Activated CD4-positive, alpha-beta T cell treated with anti-CD3 and anti-CD28 coated beads for 36 hours (primary cell): ENCODE measurements at regions not wholly inside any gene's neighbourhood (a gene's known extent, or its start where the extent isn't known, plus 50 kb on each side); places are given as distances from the start of the nearest gene placed in this dataset.

Source experiments
- ATAC-seq: fragments of 200-7000 bp; cut with Tn5 transposase; one replicate; pipeline ENCODE4 v1.10.0; 2021; ENCODE audit warnings: mild to moderate bottlenecking, moderate library complexity
- CTCF ChIA-PET: fragments of 350-600 bp; sonication (Branson Sonifier 250); formaldehyde crosslinking; loops from one replicate; lab custom pipeline; 2021; ENCODE audit warnings: antibody characterized with exemption; lab: Charles Lee
- POLR2A ChIA-PET: fragments of 350-600 bp; sonication (Branson Sonifier 250); formaldehyde crosslinking; loops from one replicate; lab custom pipeline; 2021; ENCODE audit warnings: antibody characterized with exemption, inconsistent platforms; lab: Charles Lee
- DNase-seq: peaks from one replicate; pipeline ENCODE4 v3.0.0-alpha.2; 2020
- H3K27ac Mint-ChIP-seq: one replicate; pipeline ENCODE4 v1.8.0; 2021; ENCODE audit warnings: mixed read lengths
- H3K27me3 Mint-ChIP-seq: one replicate; pipeline ENCODE4 v1.8.0; 2021; ENCODE audit warnings: mixed read lengths
- H3K36me3 Mint-ChIP-seq: one replicate; pipeline ENCODE4 v1.8.0; 2021; ENCODE audit warnings: low read depth, mixed read lengths
- H3K4me1 Mint-ChIP-seq: one replicate; pipeline ENCODE4 v1.8.0; 2021; ENCODE audit warnings: mixed read lengths
- H3K4me3 Mint-ChIP-seq: one replicate; pipeline ENCODE4 v1.8.0; 2021; ENCODE audit warnings: mild to moderate bottlenecking, moderate library complexity, mixed read lengths
- H3K9me3 Mint-ChIP-seq: one replicate; pipeline ENCODE4 v1.8.0; 2021; ENCODE audit warnings: low read depth, mixed read lengths
- intact Hi-C, 2 experiments: fragments of 100-400 bp; cut with DNase I in 1 of 2; cut with micrococcal nuclease in 1 of 2; formaldehyde crosslinking; loops; one replicate each; pipeline versions ENCODE4 v1.14.2 to v1.15.1; 2022 to 2024; cut with DNase I, micrococcal nuclease

- intact Hi-C loops: no loop called here
- ATAC-seq (no peak), DNase-seq (no peak)
- Mint-ChIP-seq H3K27me3 (peaks cover 7% of the 10 kb centered on the region), H3K4me3 (no peak overlapping the region), H3K36me3 (no peaks in the 10 kb centered on the region), H3K9me3 (no peaks in the 10 kb centered on the region), H3K27ac (no peak overlapping the region), H3K4me1 (no peaks in the 10 kb centered on the region)
- ChIA-PET POLR2A (no interaction called here), CTCF (no interaction called here)
These were observed 54.2 kb downstream of the MSX1 start for GRCh38 chr4:4913628-4914027.

GRCh38 chr4:4914059-4914820, 54.8 kb downstream of the MSX1 start:
- Mint-ChIP-seq H3K4me1 (no peaks in the 10 kb centered on the region), H3K4me3 (no peak overlapping the region), H3K9me3 (no peaks in the 10 kb centered on the region), H3K27me3 (peaks cover 7% of the 10 kb centered on the region), H3K27ac (no peak overlapping the region), H3K36me3 (no peaks in the 10 kb centered on the region)
- CTCF ChIA-PET: no interaction called here
- DNase-seq: no peak
- no peak for ATAC-seq
- intact Hi-C loops: no loop called here
- POLR2A ChIA-PET: no interaction called here

GRCh38 chr4:4914965-4915845, 55.7 kb downstream of the MSX1 start:
- Mint-ChIP-seq H3K9me3 (no peaks in the 10 kb centered on the region), H3K27ac (no peak overlapping the region), H3K4me3 (no peak overlapping the region), H3K4me1 (no peaks in the 10 kb centered on the region), H3K27me3 (peaks cover 7% of the 10 kb centered on the region), H3K36me3 (no peaks in the 10 kb centered on the region)
- DNase-seq: no peak
- POLR2A ChIA-PET: no interaction called here
- ATAC-seq: no peak
- CTCF ChIA-PET: no interaction called here
- intact Hi-C loops: no loop called here

GRCh38 chr4:4918067-4918466, 58.6 kb downstream of the MSX1 start:
- POLR2A ChIA-PET: interaction anchor here (0.6 kb wide), 1 partner anchor 270 kb away, joined by 6 read pairs; no protein-coding TSS in a partner anchor
- no peak for ATAC-seq
- Mint-ChIP-seq H3K27me3 (peaks cover 6% of the 10 kb centered on the region), H3K36me3 (no peaks in the 10 kb centered on the region), H3K4me3 (no peak overlapping the region), H3K9me3 (no peaks in the 10 kb centered on the region), H3K4me1 (peaks cover 5% of the 10 kb centered on the region), H3K27ac (no peak overlapping the region)
- intact Hi-C loops: no loop called here
- CTCF ChIA-PET: no interaction called here
- DNase-seq: no peak

GRCh38 chr4:4919927-4920326, 60.5 kb downstream of the MSX1 start:
- H3K4me1 Mint-ChIP-seq: peaks cover 8% of the 10 kb centered on the region
- ATAC-seq: no peak
- ChIA-PET POLR2A (no interaction called here), CTCF (interaction anchor here (0.6 kb wide), 1 partner anchor 145 kb away, joined by 3 read pairs; no protein-coding TSS in a partner anchor)
- no peak for DNase-seq
- no peaks in the 10 kb centered on the region for H3K9me3 Mint-ChIP-seq
- H3K27ac Mint-ChIP-seq: no peak overlapping the region
- H3K27me3 Mint-ChIP-seq: peaks cover 9% of the 10 kb centered on the region
- no peaks in the 10 kb centered on the region for H3K36me3 Mint-ChIP-seq
- H3K4me3 Mint-ChIP-seq: no peak overlapping the region
- intact Hi-C loops: no loop called here

GRCh38 chr4:4921077-4921476, 61.6 kb downstream of the MSX1 start:
- Mint-ChIP-seq H3K27me3 (peaks cover 12% of the 10 kb centered on the region), H3K9me3 (no peaks in the 10 kb centered on the region), H3K4me1 (peaks cover 8% of the 10 kb centered on the region), H3K27ac (no peak overlapping the region), H3K4me3 (no peak overlapping the region), H3K36me3 (no peaks in the 10 kb centered on the region)
- CTCF ChIA-PET: no interaction called here
- no peak for ATAC-seq
- POLR2A ChIA-PET: no interaction called here
- intact Hi-C loops: no loop called here
- DNase-seq: no peak

GRCh38 chr4:4922441-4922840, 63.0 kb downstream of the MSX1 start:
- H3K4me3 Mint-ChIP-seq: no peak overlapping the region
- H3K36me3 Mint-ChIP-seq: no peaks in the 10 kb centered on the region
- ChIA-PET POLR2A (no interaction called here), CTCF (no interaction called here)
- H3K27me3 Mint-ChIP-seq: peaks cover 14% of the 10 kb centered on the region
- ATAC-seq (no peak), DNase-seq (no peak)
- intact Hi-C loops: no loop called here
- no peak overlapping the region for H3K27ac Mint-ChIP-seq
- H3K4me1 Mint-ChIP-seq: peaks cover 8% of the 10 kb centered on the region
- H3K9me3 Mint-ChIP-seq: no peaks in the 10 kb centered on the region

- peak; percentile 74 for ATAC-seq
- intact Hi-C loops: no loop called here
- H3K4me3 Mint-ChIP-seq: no peak overlapping the region
These were observed 63.7 kb downstream of the MSX1 start for GRCh38 chr4:4923201-4923600.

GRCh38 chr4:4930677-4931076, 71.2 kb downstream of the MSX1 start:
- H3K4me1 Mint-ChIP-seq: no peaks in the 10 kb centered on the region
- no peak overlapping the region for H3K27ac Mint-ChIP-seq
- intact Hi-C loops: no loop called here
- ATAC-seq: no peak
- H3K36me3 Mint-ChIP-seq: no peaks in the 10 kb centered on the region
- no peaks in the 10 kb centered on the region for H3K9me3 Mint-ChIP-seq
- H3K4me3 Mint-ChIP-seq: no peak overlapping the region
- ChIA-PET POLR2A (no interaction called here), CTCF (no interaction called here)
- no peak for DNase-seq
- H3K27me3 Mint-ChIP-seq: peaks cover 2% of the 10 kb centered on the region

More at GRCh38 chr4:4923201-4923600, 63.7 kb downstream of the MSX1 start:
- CTCF ChIA-PET: no interaction called here
- DNase-seq: peak; percentile 16
- Mint-ChIP-seq H3K27ac (no peak overlapping the region), H3K4me1 (peaks cover 8% of the 10 kb centered on the region), H3K9me3 (no peaks in the 10 kb centered on the region), H3K27me3 (peaks cover 14% of the 10 kb centered on the region), H3K36me3 (no peaks in the 10 kb centered on the region)
- POLR2A ChIA-PET: no interaction called here

GRCh38 chr4:4935974-4936373, 76.5 kb downstream of the MSX1 start:
- CTCF ChIA-PET: no interaction called here
- intact Hi-C loops: no loop called here
- no peaks in the 10 kb centered on the region for H3K4me1 Mint-ChIP-seq

GRCh38 chr4:4937926-4938325, 78.5 kb downstream of the MSX1 start:
- ChIA-PET POLR2A (no interaction called here), CTCF (no interaction called here)
- H3K4me1 Mint-ChIP-seq: no peaks in the 10 kb centered on the region
- H3K36me3 Mint-ChIP-seq: no peaks in the 10 kb centered on the region
- DNase-seq: no peak
- no peak for ATAC-seq
- peaks cover 2% of the 10 kb centered on the region for H3K27me3 Mint-ChIP-seq
- no peak overlapping the region for H3K4me3 Mint-ChIP-seq
- H3K9me3 Mint-ChIP-seq: no peaks in the 10 kb centered on the region
- intact Hi-C loops: no loop called here
- no peak overlapping the region for H3K27ac Mint-ChIP-seq

More at GRCh38 chr4:4935974-4936373, 76.5 kb downstream of the MSX1 start:
- DNase-seq: no peak
- Mint-ChIP-seq H3K27me3 (peaks cover 2% of the 10 kb centered on the region), H3K9me3 (no peaks in the 10 kb centered on the region), H3K4me3 (no peak overlapping the region), H3K36me3 (no peaks in the 10 kb centered on the region), H3K27ac (no peak overlapping the region)
- no peak for ATAC-seq
- POLR2A ChIA-PET: no interaction called here

- ChIA-PET CTCF (interaction anchor here (0.6 to 0.7 kb wide), 2 partner anchors 455 to 1059 kb away, joined by 4 read pairs; no protein-coding TSS in a partner anchor), POLR2A (no interaction called here)
- Mint-ChIP-seq H3K4me1 (peaks cover 14% of the 10 kb centered on the region), H3K9me3 (no peaks in the 10 kb centered on the region), H3K27me3 (peaks cover 2% of the 10 kb centered on the region), H3K4me3 (no peak overlapping the region), H3K36me3 (no peaks in the 10 kb centered on the region), H3K27ac (no peak overlapping the region)
- DNase-seq (no peak), ATAC-seq (no peak)
- intact Hi-C loops: no loop called here
These were observed 77.5 kb downstream of the CYTL1 start for GRCh38 chr4:4941751-4942150.
